NCI-H2196 (cell line): ENCODE measurements at regions not wholly inside any gene's neighbourhood (a gene's known extent, or its start where the extent isn't known, plus 50 kb on each side); places are given as distances from the start of the nearest gene placed in this dataset.
A peak's percentile ranks its signal among the peaks of the same experiment; 100 is the strongest.

Experiments
- DNase-seq: peaks from one replicate; lab custom pipeline; 2025; ENCODE audit not compliant: unreplicated experiment; lab: John Stamatoyannopoulos, UW

DNA sequence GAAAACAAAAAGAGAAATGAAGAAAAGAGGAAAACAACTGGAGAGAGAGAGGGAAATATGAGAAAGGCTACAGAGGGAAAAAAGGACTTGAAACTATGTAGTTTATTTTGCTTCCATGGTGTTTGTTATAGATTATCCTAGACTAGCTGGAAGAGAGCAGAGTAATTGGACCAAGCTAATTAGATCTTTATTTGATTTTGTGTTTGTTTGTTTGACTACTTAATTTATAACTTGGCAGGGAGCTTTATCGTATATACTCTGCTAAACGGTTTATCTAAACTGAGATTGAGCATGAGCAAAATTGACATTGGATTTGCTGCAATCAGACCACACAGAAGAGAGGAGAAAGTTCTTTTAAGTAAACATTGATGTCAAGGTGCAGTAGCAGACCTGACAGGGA lies 443.8 kb upstream of the USP24 start:
- DNase-seq = no peak

DNA sequence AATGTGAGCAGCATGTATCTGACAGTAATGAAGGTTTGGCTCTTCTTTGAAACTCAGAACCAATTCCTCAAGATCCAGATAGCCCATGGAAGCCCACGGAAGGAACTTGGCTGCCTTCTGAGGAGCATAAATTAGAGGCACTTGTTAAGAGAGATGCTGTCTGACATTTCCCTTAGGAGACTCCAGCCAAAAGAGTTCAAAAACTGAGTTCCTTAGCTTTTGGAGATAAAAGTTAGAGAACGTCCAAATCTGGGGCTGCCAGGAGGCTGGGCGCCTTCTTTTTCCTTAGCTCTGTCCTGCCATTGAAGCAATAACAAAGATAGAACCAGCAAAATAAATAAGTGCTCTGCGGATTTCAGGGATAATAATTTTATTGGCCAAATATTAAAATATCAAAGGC lies 439.6 kb upstream of the USP24 start:
- no peak for DNase-seq

DNA sequence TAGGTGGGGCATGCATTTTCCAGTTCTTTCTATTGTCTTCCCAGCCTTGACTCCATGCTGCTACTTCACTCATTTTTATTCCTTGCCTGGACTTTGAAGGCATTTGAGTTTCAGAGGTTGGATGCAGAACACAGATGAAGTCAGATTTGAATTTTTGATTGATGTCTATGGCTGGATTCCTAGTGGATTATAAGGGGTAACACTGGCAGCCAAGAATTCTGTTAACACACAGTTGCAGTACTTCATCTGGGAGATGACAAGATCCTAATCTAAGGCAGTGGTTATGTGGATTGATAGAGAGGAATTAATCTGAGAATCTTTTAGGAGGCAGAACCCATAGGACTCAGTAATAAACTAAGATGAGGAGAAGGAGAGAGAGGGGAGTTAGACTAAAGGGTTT lies 439.0 kb upstream of the USP24 start:
- no peak for DNase-seq

DNA sequence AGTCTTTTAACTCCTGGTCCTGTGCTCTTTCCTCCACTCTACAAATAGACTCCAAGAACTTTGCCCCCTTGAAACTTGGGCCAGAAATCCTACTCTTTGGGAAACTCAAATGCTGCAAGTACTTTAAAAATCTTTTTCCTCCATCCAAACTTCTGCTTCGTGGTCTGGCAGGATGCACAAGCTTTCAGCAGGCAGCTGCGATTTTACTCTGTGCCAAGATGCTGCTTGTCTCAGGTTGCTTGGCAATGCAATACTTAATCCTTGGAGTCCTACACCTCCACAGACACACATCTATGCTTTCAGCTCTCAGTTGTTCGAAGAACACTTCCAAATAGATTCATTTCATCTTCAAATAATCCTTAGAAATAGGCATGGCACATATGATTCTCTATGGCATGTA lies 435.3 kb upstream of the USP24 start:
- DNase-seq = no peak

DNA sequence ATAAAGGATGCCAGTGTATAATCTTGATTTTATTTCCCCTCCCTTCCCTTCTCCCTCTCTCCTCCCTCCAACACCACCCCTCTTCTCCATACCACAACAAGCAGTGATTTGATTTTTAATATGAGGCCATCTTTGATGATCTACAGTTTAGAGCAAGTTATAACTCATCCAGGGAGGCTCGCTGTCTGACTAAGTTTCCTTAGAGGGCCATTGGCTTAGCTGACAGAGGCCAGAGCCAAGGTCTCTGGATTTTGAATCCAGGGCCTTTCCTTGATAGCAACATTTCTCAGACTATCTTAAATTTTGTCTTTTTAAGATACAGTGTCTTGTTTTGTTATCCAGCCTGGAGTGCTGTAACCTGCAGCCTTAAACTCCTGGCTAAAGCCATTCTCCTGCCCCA lies 431.0 kb upstream of the USP24 start:
- DNase-seq = no peak

DNA sequence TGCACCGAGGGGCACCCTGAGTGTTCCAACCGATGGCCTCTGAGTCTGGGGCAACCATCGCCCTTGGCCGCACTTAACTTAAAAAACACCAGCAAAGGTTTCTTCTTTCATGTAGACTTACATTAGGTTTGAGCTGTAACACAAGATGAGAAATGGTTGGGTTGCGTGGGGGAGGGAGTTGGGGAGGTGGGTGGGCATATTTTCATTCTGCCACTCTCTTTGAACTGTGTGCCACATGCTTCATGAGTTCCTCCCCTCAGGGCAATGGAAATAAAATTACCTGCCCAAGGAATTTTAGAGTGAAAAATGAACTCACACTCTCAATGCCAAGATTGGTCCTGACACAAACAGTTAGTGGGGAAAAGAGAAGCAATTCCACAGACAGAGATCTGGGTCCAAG lies 430.1 kb upstream of the USP24 start:
- no peak for DNase-seq

DNA sequence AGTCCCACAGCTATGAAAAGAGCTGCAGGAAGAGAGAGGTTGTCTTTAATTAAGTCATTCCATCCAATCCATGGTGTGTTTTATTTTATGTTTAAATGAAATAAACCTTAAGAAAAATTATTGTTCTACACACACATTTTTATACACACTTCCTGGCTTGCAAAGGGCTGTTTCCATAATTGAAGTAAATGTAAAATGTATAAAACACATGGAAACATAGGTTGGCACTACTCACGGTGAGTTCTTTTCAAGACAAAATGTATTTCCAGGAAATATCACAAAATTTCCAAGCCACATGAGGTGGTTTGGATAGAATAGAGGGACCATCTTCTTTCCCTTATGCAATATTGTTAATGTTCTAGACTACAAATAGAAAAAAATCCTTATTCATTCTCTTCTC lies 426.8 kb upstream of the USP24 start:
- no peak for DNase-seq

DNA sequence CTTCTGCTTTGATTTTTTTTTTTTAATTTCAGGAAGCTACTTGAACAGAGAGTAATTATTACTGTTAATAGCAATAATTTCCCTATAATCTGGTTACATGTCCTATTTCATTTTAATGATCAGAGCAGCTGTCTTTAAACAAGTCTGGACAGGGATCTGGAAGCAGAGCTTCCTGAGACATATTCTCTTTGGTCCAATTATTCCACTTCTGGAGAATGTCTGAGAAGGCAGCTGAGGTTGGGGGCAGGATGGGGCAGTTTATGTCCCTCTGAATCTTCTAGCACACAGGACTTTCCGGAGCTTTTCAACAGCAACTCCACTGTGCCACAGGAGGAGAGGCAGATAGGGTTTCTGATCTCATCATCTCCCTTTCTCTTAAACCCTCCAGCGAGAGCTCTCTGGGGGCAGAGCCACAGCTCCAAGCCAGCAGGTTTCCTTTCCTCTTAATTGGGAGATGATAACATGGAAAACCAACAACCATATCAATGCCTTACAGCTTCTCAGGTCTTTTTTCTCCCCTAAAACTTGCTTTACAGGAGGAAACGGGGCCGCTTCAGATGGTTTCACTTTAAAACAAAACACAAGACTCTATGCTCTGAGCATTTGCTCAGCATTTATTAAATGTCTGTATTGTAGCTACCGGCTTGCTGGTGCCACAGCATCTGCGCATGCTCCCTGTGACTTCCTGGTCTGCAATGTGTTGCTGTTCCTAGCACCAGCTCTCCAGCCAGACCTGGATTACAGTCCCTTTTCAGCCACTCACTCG lies 425.7 kb upstream of the USP24 start:
- DNase-seq = no peak

DNA sequence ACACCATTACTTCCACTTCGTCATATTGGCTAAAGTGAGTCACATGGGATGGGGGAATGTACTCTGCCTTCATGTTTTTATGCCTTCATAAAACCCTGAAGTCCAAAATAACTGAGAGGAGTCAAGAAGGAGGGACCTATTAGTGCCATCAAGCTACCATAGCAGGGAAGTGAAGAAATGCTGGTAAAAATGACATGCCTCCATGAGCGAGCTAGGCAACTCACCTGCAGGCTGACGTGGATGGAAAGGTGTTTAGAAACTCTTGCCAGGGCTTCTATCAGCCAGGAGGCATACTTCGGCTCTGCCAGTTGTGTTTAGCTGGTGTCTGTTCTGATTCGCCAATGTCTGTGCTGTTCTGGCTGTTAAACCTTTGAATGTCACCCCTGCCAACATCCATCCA lies 424.4 kb upstream of the USP24 start:
- no peak for DNase-seq

DNA sequence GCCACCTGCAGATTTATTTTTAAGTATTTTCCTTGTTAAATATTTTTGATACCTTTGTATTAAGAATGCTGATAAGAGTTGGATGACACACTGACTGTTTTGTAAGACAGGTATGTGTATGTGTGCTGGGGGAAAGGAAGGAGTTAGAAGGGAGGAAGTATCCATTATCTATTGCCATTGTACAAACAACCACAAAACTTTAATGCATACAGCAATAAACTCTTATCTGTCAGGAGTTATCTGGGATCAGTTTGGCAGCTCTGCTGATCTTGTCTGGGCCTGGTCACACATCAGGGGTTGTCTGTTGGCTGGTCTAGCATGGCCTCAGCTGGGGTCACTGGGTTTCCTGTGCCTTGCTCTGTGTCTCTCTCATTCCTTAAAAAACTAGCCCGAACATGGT lies 423.9 kb upstream of the USP24 start:
- DNase-seq = no peak

DNA sequence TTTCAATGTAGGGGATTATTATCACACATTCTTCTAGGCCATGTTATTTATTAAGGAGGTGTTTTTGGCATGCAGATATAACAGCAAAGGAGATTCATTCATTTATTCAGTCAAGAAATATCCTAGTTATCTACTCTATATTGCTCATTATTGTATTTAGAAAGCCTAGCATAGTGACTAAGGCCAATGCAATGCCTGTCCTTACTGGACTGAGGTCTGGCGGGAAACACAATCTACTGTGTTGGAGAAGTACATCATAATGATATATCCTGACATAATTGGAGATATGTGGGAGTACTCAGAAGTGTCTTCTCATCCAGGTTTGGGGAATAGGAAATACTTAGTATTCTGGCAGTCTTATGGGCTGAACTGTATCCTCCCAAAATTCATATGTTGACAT lies 421.5 kb upstream of the USP24 start:
- no peak for DNase-seq

DNA sequence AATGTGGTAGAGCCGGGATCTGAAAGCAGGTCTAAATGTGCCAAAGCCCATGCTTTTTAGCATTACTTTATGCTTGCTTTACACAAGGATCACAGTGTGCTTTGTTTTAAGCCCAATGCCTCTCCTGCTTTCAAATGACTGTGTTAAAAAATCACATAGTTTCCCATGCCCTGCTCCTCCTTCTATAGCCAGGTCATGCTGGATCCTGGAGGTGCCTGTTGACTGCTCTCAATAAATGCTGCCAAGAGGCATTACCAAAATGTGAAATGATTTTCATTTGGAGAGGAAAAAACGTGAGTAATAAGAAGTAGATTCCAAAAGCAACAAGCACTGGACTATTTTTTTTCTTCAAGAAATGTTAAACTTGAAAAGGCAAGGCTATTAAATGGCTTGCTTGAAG lies 420.7 kb upstream of the USP24 start:
- DNase-seq = no peak

DNA sequence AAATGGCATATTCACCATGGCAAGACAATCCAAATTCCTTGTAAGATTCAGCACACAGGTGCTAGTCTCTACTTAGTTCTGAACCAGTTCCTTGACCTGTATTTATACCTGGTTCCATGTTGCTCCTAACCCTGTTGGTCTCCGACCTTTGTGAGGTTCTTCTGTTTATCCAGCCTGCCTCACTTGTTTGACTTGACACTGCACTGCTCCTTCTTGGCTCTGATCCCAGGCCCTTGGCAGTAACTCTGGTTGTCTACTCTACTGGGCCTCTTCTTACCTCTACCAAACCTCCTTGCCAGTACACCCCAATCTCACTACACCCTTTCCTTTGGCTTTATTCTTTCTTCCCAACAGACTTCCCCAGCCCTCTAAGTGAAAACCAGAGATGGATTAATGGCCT lies 419.4 kb upstream of the USP24 start:
- no peak for DNase-seq

DNA sequence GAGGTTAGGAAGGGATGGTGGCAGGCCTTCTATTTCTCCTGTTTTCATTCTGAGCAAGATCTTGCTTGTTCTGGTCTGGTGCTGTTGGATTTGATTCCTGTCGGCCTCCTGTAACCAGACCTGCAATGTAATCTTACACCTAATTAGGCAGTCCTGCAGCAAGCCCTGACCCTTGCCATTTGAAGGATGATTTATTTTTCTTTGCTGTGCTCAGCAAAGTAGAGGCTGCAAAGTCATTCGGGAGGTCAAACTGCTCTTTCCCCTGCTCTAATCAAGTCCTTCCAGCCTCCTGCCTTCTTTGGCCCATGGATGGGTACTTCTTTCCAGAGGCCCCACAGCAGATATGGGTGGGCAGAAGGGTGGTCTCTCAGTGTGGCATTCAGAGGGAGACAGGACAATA lies 417.7 kb upstream of the USP24 start:
- peak; percentile 5 for DNase-seq

DNA sequence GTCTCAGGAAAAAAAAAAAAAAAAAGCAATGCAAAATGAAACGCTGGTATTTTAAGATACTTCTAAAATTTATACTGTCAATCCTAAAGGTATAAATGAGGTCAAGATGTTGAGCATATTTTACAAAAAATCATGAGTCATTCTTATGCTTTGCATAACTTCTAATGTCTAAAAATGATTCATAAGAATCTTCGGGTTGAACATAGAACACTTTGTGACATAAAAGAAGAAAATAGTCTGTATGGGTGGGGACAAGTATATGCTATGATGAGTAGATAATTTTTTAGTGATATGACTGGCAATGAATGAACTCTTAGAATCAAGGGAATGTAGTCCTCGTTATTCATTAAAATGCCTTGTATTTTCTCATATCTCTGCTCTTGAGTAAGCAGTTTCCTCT lies 416.9 kb upstream of the USP24 start:
- DNase-seq = no peak

DNA sequence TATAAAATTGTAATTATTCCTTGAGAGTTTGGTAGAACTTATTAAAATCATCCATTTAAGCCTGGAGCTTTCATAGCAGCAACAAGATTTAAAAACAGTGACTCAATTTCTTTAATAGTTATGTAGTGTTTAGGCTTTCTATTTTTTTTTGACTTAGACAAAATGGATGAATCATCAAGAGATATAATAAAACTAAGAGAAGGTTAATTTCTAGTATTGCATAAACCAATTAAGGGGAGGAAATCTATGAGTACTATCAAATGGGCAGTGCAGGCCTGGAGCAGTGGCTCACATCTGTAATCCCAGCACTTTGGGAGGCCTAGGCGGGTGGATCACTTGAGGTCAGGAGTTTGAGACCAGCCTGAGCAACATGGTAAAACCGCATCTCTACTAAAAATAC lies 416.3 kb upstream of the USP24 start:
- no peak for DNase-seq

DNA sequence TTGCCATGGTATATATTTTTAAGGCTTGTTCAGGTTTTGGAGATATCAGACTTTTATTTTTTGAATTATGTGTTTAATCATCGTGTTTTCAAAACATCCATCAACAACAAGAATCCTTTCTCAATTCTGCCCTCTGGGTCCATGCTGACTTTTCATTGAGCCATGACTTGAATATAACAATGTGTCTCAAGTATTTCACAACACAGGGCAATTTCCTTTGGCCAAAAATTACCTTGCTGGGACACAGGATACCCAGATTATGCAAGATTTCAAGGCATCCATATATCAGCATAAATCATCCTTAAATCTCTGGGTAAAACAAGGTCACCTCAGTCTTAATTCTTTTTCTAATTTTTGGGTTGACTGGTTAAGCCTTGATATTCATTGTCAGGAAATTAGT lies 411.2 kb upstream of the USP24 start:
- DNase-seq = no peak

DNA sequence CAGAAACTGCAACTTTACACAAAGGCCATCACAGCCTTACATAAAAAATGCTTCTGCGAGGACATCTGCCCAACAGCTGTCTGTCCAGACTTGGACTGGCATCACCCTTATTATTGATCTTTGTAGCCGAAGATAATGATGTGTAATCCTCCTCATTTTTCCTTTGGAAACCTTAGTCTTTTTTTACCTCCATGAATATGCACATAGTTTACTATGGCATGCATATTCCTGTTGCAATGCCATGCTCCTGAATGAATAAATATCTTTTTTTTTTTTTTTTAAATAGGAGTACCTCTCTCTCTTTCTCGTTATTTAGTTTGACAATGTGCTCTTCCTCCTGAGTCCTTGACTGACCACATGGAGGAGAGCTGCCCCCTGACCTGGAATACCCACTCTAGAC lies 409.6 kb upstream of the USP24 start:
- no peak for DNase-seq

DNA sequence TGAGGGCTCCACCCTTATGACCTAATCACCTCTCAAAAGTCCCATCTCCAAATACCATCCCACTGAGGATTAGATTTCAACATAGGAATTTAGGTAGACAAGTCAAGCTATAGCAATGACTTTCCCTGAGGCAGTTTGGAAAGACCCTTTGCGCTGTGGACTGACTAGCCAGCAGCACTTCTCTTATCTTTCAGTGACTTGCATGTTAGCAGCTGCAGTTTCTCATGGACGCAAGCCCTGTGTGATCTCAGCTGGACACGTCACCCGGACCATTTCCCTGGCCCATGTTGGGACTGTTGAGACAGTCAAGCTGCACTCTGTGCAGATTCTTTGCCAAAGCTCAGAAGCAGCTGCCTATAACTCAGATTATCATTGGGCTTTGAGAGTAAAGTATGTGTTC lies 408.1 kb upstream of the USP24 start:
- DNase-seq = no peak

DNA sequence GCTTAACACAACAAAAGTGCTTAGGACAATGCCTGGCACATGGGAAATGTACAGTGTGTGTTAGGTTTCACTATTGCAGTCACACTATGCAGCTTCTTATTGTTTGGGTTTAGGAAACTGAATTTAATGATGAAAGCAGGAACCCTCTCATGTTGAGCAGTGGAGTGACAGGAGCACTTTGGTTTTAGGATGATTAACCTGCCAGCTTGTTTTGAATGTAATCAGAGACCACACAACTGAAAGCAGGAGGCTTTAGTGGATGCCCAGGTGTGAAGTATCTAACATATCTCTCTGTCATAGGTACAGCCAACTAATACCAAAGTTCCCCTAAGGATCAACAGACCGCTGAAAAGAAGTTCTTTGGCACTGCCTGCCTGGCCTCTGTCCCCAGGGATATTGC lies 406.9 kb upstream of the USP24 start:
- DNase-seq = no peak

DNA sequence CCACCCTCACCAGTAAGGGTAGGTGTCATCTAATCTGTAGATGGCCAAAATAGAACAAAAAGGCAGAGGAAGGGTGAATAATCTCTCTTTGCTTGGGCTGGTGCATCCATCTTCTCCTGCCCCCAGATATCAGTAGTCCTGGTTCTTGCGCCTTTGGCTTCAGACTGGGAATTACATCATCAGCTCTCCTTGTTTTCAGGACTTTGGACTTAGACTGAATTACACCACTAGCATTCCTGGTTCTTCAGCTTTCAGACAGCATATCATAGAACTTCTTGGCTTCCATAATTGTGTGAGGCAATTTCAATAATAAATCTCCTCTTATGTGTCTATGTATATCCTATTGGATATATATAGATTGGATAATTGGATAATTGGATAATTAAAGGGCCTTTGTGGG lies 403.0 kb upstream of the USP24 start:
- DNase-seq = no peak

DNA sequence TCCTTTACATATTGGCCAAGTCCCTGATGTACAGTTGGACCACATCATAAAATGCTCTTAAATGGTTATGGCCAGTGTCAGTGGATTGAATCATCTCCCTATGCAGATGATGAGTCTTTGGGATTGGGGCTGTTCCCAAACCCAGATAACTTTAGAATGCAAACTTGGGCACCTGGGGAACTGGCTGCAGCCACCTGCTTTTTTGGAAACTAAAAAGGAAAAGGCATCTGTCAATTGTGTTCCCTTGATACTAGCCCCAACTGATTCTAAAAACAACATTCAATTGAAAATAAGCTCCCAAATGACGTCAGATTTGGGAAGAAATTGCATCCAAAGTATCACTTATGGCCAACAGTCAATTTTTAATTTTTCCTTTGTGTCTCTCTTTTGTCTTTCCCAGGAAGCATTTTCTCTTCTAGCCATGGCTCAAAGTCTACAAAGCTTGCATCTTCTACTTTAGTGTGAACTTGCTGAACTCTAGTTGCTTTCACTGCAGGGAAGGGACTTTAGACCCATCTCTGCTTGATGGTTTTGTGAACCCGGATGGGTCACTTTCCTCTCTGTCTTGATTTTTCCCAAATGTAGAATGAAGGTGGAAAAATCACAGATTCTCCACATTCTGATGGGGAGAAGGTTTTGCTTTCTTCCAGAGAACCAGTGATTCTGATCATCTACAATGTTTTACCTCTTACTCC lies 402.3 kb upstream of the USP24 start:
- DNase-seq = no peak

DNA sequence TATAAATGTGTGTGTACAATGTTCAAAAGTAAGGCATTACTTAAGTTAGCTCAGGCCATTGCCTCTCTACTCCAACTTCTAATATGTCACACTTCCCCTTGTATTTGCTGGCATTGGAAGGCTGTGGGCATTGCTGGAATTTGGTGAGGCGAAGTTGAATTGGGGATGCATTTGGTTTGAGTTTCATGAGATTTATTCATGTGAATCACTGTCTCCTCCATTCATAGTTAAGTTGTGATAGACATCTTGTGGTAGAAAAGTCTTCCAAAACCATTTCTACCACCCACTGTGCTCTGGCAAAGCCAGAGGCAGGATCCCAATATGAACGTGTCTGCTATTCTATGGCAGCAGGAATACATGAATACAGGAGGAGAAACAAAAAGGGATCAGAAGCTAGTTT lies 397.8 kb upstream of the USP24 start:
- no peak for DNase-seq
